GM12872 (cell line): ENCODE measurements at regions not wholly inside any gene's neighbourhood (a gene's known extent, or its start where the extent isn't known, plus 50 kb on each side); places are given as distances from the start of the nearest gene placed in this dataset.

Experiments used
- CTCF ChIP-seq: IDR thresholded peaks from 3 replicates; pipeline ENCODE4 v1.5.1; 2011; ENCODE audit warnings: low read depth, mild to moderate bottlenecking, low read length, moderate library complexity; ENCODE audit not compliant: insufficient read depth

GRCh38 chr13:85321734-85322133 is 477.5 kb downstream of the SLITRK6 start:
- TF ChIP-seq CTCF: no peak

- TF ChIP-seq CTCF: no peak
Observed at GRCh38 chr13:85317781-85318180, 481.4 kb downstream of the SLITRK6 start.

GRCh38 chr13:85316506-85317025 is 482.7 kb downstream of the SLITRK6 start:
- TF ChIP-seq CTCF: no peak

- no peak for TF ChIP-seq CTCF
Observed at GRCh38 chr13:85314686-85315085, 484.5 kb downstream of the SLITRK6 start.

GRCh38 chr13:85313761-85314503 is 485.3 kb downstream of the SLITRK6 start:
- TF ChIP-seq CTCF: no peak

- no peak for TF ChIP-seq CTCF
Observed at GRCh38 chr13:85312071-85312470, 487.1 kb downstream of the SLITRK6 start.

GRCh38 chr13:85303630-85304029 is 495.6 kb downstream of the SLITRK6 start:
- TF ChIP-seq CTCF: no peak
